SK-N-SH treated with all-trans-retinoic acid at 6 μM for 48 hours (cell line): ENCODE measurements at regions not wholly inside any gene's neighbourhood (a gene's known extent, or its start where the extent isn't known, plus 50 kb on each side); places are given as distances from the start of the nearest gene placed in this dataset.

ENCODE experiments used
- ATAC-seq: fragments of 200-7000 bp; cut with Tn5 transposase; 3 replicates; pipeline ENCODE4 v1.9.1; 2020; ENCODE audit warnings: mild to moderate bottlenecking, moderate library complexity
- ARNTL ChIP-seq: fragments of 450-650 bp; formaldehyde crosslinking; IDR thresholded peaks from 2 replicates; pipeline ENCODE4 v1.5.0; 2020; ENCODE audit warnings: low read depth, mild to moderate bottlenecking, moderate library complexity, borderline replicate concordance
- BACH2 ChIP-seq: fragments of 250-450 bp; sonication (Bioruptor Pico); IDR thresholded peaks from 2 replicates; pipeline ENCODE4 v1.9.0; 2021; ENCODE audit warnings: mild to moderate bottlenecking, borderline replicate concordance
- CREB5 ChIP-seq: fragments of 250-450 bp; sonication (Bioruptor Pico); IDR thresholded peaks from 2 replicates; pipeline ENCODE4 v1.5.1; 2020; ENCODE audit warnings: low read depth, mild to moderate bottlenecking, moderate library complexity
- CSDC2 ChIP-seq: fragments of 250-450 bp; sonication (Bioruptor Pico); IDR thresholded peaks from 2 replicates; pipeline ENCODE4 v1.5.0; 2020; ENCODE audit warnings: mild to moderate bottlenecking, moderate library complexity
- CSRNP3 ChIP-seq: fragments of 250-450 bp; sonication (Bioruptor Pico); IDR thresholded peaks from 2 replicates; pipeline ENCODE4 v1.5.1; 2021; ENCODE audit warnings: mild to moderate bottlenecking, moderate library complexity
- ESRRG ChIP-seq: fragments of 250-450 bp; sonication (Bioruptor Pico); IDR thresholded peaks from 2 replicates; pipeline ENCODE4 v1.6.1; 2021; ENCODE audit warnings: mild to moderate bottlenecking
- GLIS3 ChIP-seq: fragments of 250-450 bp; sonication (Bioruptor Pico); IDR thresholded peaks from 2 replicates; pipeline ENCODE4 v1.5.0; 2020; ENCODE audit warnings: mild to moderate bottlenecking, moderate library complexity
- ISL1 ChIP-seq: fragments of 250-450 bp; sonication (Bioruptor Pico); IDR thresholded peaks from 2 replicates; pipeline ENCODE4 v2.1.2; 2022; ENCODE audit warnings: mild to moderate bottlenecking, moderate library complexity
- PATZ1 ChIP-seq: fragments of 250-450 bp; sonication (Bioruptor Pico); IDR thresholded peaks from 2 replicates; pipeline ENCODE4 v1.8.0; 2020; ENCODE audit warnings: mild to moderate bottlenecking, moderate library complexity, borderline replicate concordance
- POU6F1 ChIP-seq: fragments of 250-450 bp; sonication (Bioruptor Pico); IDR thresholded peaks from 2 replicates; pipeline ENCODE4 v1.8.0; 2021; ENCODE audit warnings: low read depth, mild to moderate bottlenecking, moderate library complexity, borderline replicate concordance
- PPARA ChIP-seq: fragments of 250-450 bp; sonication (Bioruptor Pico); IDR thresholded peaks from 2 replicates; pipeline ENCODE4 v1.5.0; 2020; ENCODE audit warnings: mild to moderate bottlenecking, borderline replicate concordance
- RARB ChIP-seq: fragments of 250-450 bp; sonication (Bioruptor Pico); IDR thresholded peaks from 2 replicates; pipeline ENCODE4 v1.8.0; 2021; ENCODE audit warnings: mild to moderate bottlenecking, moderate library complexity
- SNAI2 ChIP-seq: fragments of 250-450 bp; sonication (Bioruptor Pico); IDR thresholded peaks from 2 replicates; pipeline ENCODE4 v1.5.0; 2020; ENCODE audit warnings: mild to moderate bottlenecking, moderate library complexity
- TCF4 ChIP-seq: fragments of 250-450 bp; sonication (Bioruptor Pico); IDR thresholded peaks from 2 replicates; pipeline ENCODE4 v1.8.0; 2021; ENCODE audit warnings: mild to moderate bottlenecking, moderate library complexity, borderline replicate concordance
- TOX ChIP-seq: fragments of 250-450 bp; sonication (Bioruptor Pico); IDR thresholded peaks from 2 replicates; pipeline ENCODE4 v1.8.0; 2021; ENCODE audit warnings: mild to moderate bottlenecking, moderate library complexity, borderline replicate concordance
- TSHZ2 ChIP-seq: fragments of 250-450 bp; sonication (Bioruptor Pico); IDR thresholded peaks from 2 replicates; pipeline ENCODE4 v1.5.0; 2020; ENCODE audit warnings: mild to moderate bottlenecking, moderate library complexity
- ZC3H10 ChIP-seq: fragments of 250-450 bp; sonication (Bioruptor Pico); IDR thresholded peaks from 2 replicates; pipeline ENCODE4 v1.5.1; 2021; ENCODE audit warnings: mild to moderate bottlenecking, moderate library complexity
- ZFP30 ChIP-seq: fragments of 450-650 bp; formaldehyde crosslinking; IDR thresholded peaks from 2 replicates; pipeline ENCODE4 v1.5.0; 2022; ENCODE audit warnings: mild to moderate bottlenecking, moderate library complexity
- ZNF565 ChIP-seq: fragments of 450-650 bp; formaldehyde crosslinking; conservative IDR thresholded peaks from 2 replicates; pipeline ENCODE4 v1.5.0; 2020; ENCODE audit warnings: low read depth, mild to moderate bottlenecking, moderate library complexity
- ZNF70 ChIP-seq: fragments of 450-650 bp; formaldehyde crosslinking; IDR thresholded peaks from 2 replicates; pipeline ENCODE4 v1.5.0; 2020; ENCODE audit warnings: mild to moderate bottlenecking, moderate library complexity
- ZNF8 ChIP-seq: fragments of 450-650 bp; formaldehyde crosslinking; IDR thresholded peaks from 2 replicates; pipeline ENCODE4 v1.5.0; 2020; ENCODE audit warnings: mild to moderate bottlenecking, moderate library complexity

GRCh38 chr6:91994787-91995186 is 1407.9 kb upstream of the MAP3K7 start (continued):
- no peak for TF ChIP-seq TSHZ2 (CRISPR knock-in tag)
- TF ChIP-seq CSRNP3 (CRISPR knock-in tag): no peak

GRCh38 chr6:91982559-91982958 is 1395.7 kb upstream of the MAP3K7 start:
- TF ChIP-seq BACH2: no peak
- TF ChIP-seq POU6F1: no peak
- TF ChIP-seq ZNF565 (CRISPR knock-in tag): no peak
- TF ChIP-seq TCF4: no peak
- TF ChIP-seq SNAI2 (CRISPR knock-in tag): no peak
- no peak for TF ChIP-seq ZNF8
- no peak for TF ChIP-seq PATZ1 (CRISPR knock-in tag)
- TF ChIP-seq ZNF70 (CRISPR knock-in tag): no peak
- ATAC-seq: no peak

GRCh38 chr6:91976797-91977196 is 1389.9 kb upstream of the MAP3K7 start:
- TF ChIP-seq ESRRG (CRISPR knock-in tag) (no peak), PPARA (CRISPR knock-in tag) (no peak), TCF4 (no peak), RARB (CRISPR knock-in tag) (no peak), CSDC2 (no peak), GLIS3 (CRISPR knock-in tag) (no peak), ZFP30 (CRISPR knock-in tag) (no peak), BACH2 (no peak), POU6F1 (no peak), ARNTL (CRISPR knock-in tag) (no peak), ISL1 (CRISPR knock-in tag) (no peak), ZC3H10 (no peak), ZNF70 (CRISPR knock-in tag) (no peak), CSRNP3 (CRISPR knock-in tag) (no peak), CREB5 (CRISPR knock-in tag) (no peak), PATZ1 (CRISPR knock-in tag) (no peak), TOX (CRISPR knock-in tag) (no peak)
- ATAC-seq: no peak
